Spleen (tissue), 7 donors: ENCODE measurements at regions not wholly inside any gene's neighbourhood (a gene's known extent, or its start where the extent isn't known, plus 50 kb on each side); places are given as distances from the start of the nearest gene placed in this dataset.

Experiments used
- POLR2A ChIP-seq, 3 donors: fragments of 450-650 bp; IDR thresholded peaks; one replicate each; pipeline ENCODE4 v1.5.1; 2017; ENCODE audit warnings: antibody characterized with exemption in 3 of 3, mild to moderate bottlenecking in 1 of 3
- POLR2AphosphoS5 ChIP-seq, 3 donors: sonication (generic); formaldehyde crosslinking; IDR thresholded peaks; one replicate each; pipeline ENCODE4 v1.5.1; 2017; ENCODE audit warnings: antibody characterized with exemption in 3 of 3
- TF ChIP-seq, protein P1 (sequence below), 11 experiments: fragments of 200-600 bp in 7 of 11; fragments of 450-650 bp in 4 of 11; sonication (generic) in 4 of 11; IDR thresholded peaks in 8 of 11; conservative IDR thresholded peaks in 3 of 11; 1 replicate in 7 of 11; 2 replicates in 4 of 11; pipeline versions ENCODE4 v1.4.0 to v1.8.0; 2016 to 2021; ENCODE audit warnings: antibody characterized with exemption in 11 of 11, inconsistent platforms in 4 of 11, mild to moderate bottlenecking in 1 of 11
- donor health status: DM: no; HTN: no; CAD: no; lungs with moderate emphysema.
- donor health status: DM: no; HTN: no; CAD: no.
- donor health status: DM: no; HTN: no; CAD: no.

- TF ChIP-seq, protein P1, sequence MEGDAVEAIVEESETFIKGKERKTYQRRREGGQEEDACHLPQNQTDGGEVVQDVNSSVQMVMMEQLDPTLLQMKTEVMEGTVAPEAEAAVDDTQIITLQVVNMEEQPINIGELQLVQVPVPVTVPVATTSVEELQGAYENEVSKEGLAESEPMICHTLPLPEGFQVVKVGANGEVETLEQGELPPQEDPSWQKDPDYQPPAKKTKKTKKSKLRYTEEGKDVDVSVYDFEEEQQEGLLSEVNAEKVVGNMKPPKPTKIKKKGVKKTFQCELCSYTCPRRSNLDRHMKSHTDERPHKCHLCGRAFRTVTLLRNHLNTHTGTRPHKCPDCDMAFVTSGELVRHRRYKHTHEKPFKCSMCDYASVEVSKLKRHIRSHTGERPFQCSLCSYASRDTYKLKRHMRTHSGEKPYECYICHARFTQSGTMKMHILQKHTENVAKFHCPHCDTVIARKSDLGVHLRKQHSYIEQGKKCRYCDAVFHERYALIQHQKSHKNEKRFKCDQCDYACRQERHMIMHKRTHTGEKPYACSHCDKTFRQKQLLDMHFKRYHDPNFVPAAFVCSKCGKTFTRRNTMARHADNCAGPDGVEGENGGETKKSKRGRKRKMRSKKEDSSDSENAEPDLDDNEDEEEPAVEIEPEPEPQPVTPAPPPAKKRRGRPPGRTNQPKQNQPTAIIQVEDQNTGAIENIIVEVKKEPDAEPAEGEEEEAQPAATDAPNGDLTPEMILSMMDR (IDR thresholded peaks at IDR 0.05 in 8 of 11, conservative IDR thresholded peaks at IDR 0.05 in 3 of 11), result no peak
- TF ChIP-seq POLR2AphosphoS5 (IDR thresholded peaks at IDR 0.05), result no peak
- no peak for TF ChIP-seq POLR2A (IDR thresholded peaks at IDR 0.05)
Measured at GRCh38 chrX:112521676-112522075, 158.1 kb downstream of the LHFPL1 start.
